Activated T-helper 2 cell treated with anti-CD3 and anti-CD28 coated beads, Interferon-gamma antibody, Interleukin-2, Interleukin-4, amounts not matched to agents 10 μg/mL and 5 μg/mL and 100 μg/mL, durations not matched to agents 14 hours and 24 hours and 36 hours (primary cell): ENCODE measurements at regions not wholly inside any gene's neighbourhood (a gene's known extent, or its start where the extent isn't known, plus 50 kb on each side); places are given as distances from the start of the nearest gene placed in this dataset.
"Not testable (repeated sequence)": the region's sequence is repeated elsewhere in the genome, so short reads cannot be mapped to it uniquely, and the experiment has no call there.

Experiments used
- DNase-seq: peaks from one replicate; pipeline ENCODE4 v3.0.0; 2021; ENCODE audit warnings: low spot score
- H3K27ac Mint-ChIP-seq: one replicate; pipeline ENCODE4 v1.8.0; 2021; ENCODE audit warnings: mixed read lengths
- H3K27me3 Mint-ChIP-seq: one replicate; pipeline ENCODE4 v1.8.0; 2021; ENCODE audit warnings: low read depth, mixed read lengths
- H3K36me3 Mint-ChIP-seq: one replicate; pipeline ENCODE4 v1.8.0; 2021; ENCODE audit warnings: low read depth, mixed read lengths
- H3K4me1 Mint-ChIP-seq: one replicate; pipeline ENCODE4 v1.8.0; 2021; ENCODE audit warnings: low read depth, mixed read lengths
- H3K4me3 Mint-ChIP-seq: one replicate; pipeline ENCODE4 v1.8.0; 2021; ENCODE audit warnings: low read depth, mild to moderate bottlenecking, moderate library complexity, mixed read lengths
- H3K9me3 Mint-ChIP-seq: one replicate; pipeline ENCODE4 v1.8.0; 2021; ENCODE audit warnings: mixed read lengths
- intact Hi-C: fragments of 100-400 bp; cut with micrococcal nuclease; formaldehyde crosslinking; loops from one replicate; pipeline ENCODE4 v1.15.1; 2023

DNA sequence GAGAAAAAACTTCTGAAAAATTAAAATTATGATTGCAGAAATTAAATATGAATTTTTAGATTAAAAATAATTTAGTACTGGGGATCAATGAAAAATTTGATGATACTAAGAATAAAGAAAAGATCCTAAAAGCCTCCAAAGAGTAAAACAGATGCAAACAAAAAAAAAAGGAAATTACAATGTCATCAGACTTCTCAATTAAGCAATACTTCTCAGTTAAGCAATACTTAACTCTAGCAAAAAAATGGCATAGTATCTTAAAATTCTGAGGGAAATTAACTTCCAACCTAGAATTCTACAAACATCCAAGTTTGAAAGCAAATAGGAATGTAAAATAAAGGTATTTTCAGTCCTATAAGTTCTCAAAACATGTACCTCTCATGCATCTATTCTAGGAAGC lies 141.2 kb upstream of the INTU start:
- Mint-ChIP-seq H3K36me3 (no peaks in the 10 kb centered on the region), H3K27ac (no peak overlapping the region), H3K9me3 (no peaks in the 10 kb centered on the region), H3K27me3 (no peaks in the 10 kb centered on the region), H3K4me1 (no peaks in the 10 kb centered on the region), H3K4me3 (no peak overlapping the region)
- no peak for DNase-seq
- intact Hi-C loops: no loop called here

DNA sequence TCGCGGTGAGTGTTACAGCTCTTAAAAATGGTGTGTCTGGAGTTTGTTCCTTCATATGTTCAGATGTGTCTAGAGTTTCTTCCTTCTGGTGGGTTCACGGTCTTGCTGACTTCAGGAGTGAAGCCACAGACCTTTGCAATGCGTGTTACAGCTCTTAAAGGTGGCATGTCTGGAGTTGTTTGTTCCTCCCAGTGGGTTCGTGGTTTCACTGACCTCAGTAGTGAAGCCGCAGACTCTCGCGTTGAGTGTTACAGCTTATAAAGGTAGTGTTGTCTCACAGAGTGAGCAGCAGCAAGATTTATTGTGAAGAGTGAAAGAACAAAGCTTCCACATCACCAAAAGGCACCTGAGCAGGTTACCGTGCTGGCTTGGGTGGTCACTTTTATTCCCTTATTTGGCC lies 135.9 kb upstream of the INTU start:
- H3K4me1 Mint-ChIP-seq, H3K4me3 Mint-ChIP-seq, intact Hi-C loops, H3K27ac Mint-ChIP-seq, H3K36me3 Mint-ChIP-seq, H3K9me3 Mint-ChIP-seq, H3K27me3 Mint-ChIP-seq, DNase-seq: not testable (repeated sequence)

DNA sequence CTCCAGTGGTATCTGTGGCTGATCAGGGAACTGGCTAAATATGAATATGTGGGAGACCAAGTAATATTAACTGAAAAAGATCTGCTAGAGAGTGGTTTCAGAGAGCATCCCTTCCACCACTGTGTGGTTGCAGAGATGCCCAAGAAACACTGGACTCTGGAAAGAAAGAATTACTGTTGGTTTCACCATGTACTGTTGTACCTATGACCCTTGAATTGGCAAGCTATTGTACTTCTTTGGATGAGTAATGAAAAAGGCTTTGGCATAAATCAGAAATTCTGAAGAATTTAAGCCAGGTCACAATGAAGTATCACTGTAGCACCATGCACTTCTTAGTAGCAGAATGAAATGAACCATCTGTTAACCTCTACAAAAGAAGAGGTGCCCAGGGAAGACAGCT lies 134.4 kb upstream of the INTU start:
- DNase-seq: no peak
- Mint-ChIP-seq H3K27me3 (no peaks in the 10 kb centered on the region), H3K9me3 (no peaks in the 10 kb centered on the region), H3K36me3 (no peaks in the 10 kb centered on the region), H3K27ac (no peak overlapping the region), H3K4me3 (no peak overlapping the region), H3K4me1 (no peaks in the 10 kb centered on the region)
- intact Hi-C loops: no loop called here

DNA sequence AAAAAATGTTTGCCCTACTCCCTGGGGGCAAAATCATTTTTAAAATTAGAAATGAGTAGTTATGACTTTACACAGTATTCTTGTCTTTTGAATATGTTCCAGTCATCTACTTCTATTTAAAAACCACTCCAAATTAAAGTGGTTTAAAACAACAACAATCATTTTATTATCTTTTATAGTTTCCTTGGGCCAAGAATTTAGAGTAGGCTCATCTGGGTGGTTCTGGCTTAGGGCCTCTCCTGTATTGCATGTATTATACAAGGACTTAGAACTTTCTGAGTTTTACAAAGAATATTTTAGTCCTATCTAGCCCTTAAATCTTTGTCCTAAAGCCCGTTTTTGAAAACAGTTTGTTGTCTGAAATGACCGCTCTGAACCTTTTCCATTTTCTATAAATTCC lies 132.5 kb upstream of the INTU start:
- H3K4me1 Mint-ChIP-seq: no peaks in the 10 kb centered on the region
- H3K4me3 Mint-ChIP-seq: no peak overlapping the region
- H3K36me3 Mint-ChIP-seq: no peaks in the 10 kb centered on the region
- intact Hi-C loops: no loop called here
- no peaks in the 10 kb centered on the region for H3K9me3 Mint-ChIP-seq
- H3K27me3 Mint-ChIP-seq: no peaks in the 10 kb centered on the region
- no peak for DNase-seq
- H3K27ac Mint-ChIP-seq: no peak overlapping the region

DNA sequence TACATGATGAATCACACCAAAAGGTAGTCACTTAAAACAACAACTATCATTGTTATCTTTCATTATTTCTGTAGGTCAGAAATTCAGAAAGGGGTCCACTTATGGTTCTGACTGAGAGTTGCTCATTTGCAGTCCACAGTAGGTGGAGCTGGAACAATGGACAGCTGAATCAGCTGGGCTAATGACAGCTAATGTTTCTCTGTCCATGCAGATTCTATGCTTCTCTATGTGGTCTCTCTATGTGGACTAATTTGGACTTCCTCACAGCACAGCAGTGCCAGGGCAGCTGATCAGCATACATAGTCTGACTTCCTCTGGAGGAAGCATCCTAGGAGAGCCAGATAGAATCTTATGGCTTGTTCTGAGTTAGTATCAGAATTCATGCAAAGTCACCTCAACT lies 131.7 kb upstream of the INTU start:
- H3K27ac Mint-ChIP-seq: no peak overlapping the region
- H3K9me3 Mint-ChIP-seq: no peaks in the 10 kb centered on the region
- H3K27me3 Mint-ChIP-seq: no peaks in the 10 kb centered on the region
- H3K36me3 Mint-ChIP-seq: no peaks in the 10 kb centered on the region
- intact Hi-C loops: no loop called here
- H3K4me1 Mint-ChIP-seq: no peaks in the 10 kb centered on the region
- H3K4me3 Mint-ChIP-seq: no peak overlapping the region
- DNase-seq: no peak

DNA sequence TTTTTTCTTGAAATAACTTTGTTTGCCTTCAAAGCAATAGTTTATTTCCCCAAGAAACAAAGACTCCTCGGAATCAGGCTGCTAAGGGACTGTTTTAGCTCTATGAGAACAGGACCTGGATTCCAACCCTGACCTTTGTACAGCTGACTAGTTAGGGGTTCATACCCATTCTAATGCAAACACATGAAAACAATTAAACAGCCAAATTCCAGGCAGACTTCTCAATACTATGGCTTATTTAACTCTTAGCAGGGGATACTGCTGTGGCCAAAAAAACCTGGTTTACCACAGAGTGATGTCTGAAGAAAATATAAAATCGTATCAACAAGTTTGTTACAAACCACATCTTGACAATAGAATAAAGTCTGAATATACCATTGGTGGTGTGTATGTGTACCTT lies 129.6 kb upstream of the INTU start:
- Mint-ChIP-seq H3K36me3 (no peaks in the 10 kb centered on the region), H3K27ac (no peak overlapping the region), H3K9me3 (no peaks in the 10 kb centered on the region), H3K27me3 (no peaks in the 10 kb centered on the region), H3K4me1 (no peaks in the 10 kb centered on the region), H3K4me3 (no peak overlapping the region)
- intact Hi-C loops: no loop called here
- DNase-seq: no peak

DNA sequence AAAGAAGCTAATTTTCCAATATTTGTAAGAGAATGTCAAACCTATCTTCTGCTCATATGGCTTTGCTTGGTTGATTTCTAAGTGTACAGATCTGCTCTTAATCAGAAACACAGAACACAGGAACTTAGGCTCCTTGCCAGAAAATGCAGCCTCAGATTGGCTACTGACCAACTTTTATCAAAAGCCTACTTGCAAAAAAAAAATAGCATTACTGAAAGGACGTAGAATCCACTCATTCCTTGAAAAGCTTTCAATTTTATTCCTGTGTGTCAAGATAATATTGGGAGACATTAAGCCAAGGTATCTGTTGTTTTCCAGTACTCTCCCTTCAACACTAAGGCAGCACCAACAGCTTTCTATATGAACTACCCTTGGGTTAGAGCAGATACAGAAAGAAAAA lies 127.6 kb upstream of the INTU start:
- no peaks in the 10 kb centered on the region for H3K27me3 Mint-ChIP-seq
- intact Hi-C loops: no loop called here
- H3K4me1 Mint-ChIP-seq: no peaks in the 10 kb centered on the region
- DNase-seq: no peak
- no peak overlapping the region for H3K4me3 Mint-ChIP-seq
- H3K36me3 Mint-ChIP-seq: no peaks in the 10 kb centered on the region
- no peak overlapping the region for H3K27ac Mint-ChIP-seq
- no peaks in the 10 kb centered on the region for H3K9me3 Mint-ChIP-seq

DNA sequence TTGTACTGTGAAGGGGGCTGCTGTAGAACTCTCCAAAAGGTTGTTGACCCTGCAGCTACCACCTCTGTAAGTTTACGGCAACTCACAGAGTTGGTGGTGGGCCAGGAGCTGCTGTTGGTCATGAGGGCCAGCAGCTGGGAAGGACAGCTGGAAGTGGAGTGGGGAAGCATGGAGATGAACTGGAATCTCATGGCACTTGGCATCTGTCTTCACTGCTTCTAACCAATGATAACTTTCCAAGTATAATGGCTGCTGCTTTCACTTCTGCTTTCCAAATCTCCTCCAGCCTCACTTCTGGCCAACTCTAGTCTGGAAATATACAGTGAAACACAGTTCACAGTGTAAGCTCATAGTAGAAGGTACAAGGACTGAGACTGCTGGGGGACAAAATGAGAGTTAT lies 126.5 kb upstream of the INTU start:
- H3K9me3 Mint-ChIP-seq: no peaks in the 10 kb centered on the region
- DNase-seq: no peak

DNA sequence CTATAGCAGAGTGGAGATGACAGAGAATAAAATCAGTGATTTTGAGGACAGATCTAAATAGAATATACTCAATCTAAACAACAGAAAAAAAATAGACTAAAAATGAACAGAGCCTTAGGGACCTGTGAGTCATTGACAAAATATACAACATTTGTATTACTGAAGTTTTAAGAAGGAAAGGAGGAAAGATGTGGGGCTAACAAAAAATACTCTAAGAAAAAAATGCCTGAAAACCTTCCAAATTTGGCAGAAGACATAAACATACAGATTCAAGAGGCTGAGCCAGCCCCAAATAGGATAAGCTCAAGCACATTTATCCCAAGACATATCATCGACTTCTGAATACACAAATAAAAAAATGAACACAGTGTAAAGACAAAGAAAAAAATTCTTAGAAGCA lies 123.6 kb upstream of the INTU start:
- no peaks in the 10 kb centered on the region for H3K4me1 Mint-ChIP-seq
- no peaks in the 10 kb centered on the region for H3K36me3 Mint-ChIP-seq
- no peak overlapping the region for H3K4me3 Mint-ChIP-seq
- no peaks in the 10 kb centered on the region for H3K9me3 Mint-ChIP-seq
- intact Hi-C loops: no loop called here
- no peaks in the 10 kb centered on the region for H3K27me3 Mint-ChIP-seq
- no peak for DNase-seq
- no peak overlapping the region for H3K27ac Mint-ChIP-seq

More for the DNA sequence above, 126.5 kb upstream of the INTU start:
- no peaks in the 10 kb centered on the region for H3K27me3 Mint-ChIP-seq
- intact Hi-C loops: no loop called here
- H3K36me3 Mint-ChIP-seq: no peaks in the 10 kb centered on the region
- H3K4me3 Mint-ChIP-seq: no peak overlapping the region
- no peak overlapping the region for H3K27ac Mint-ChIP-seq
- H3K4me1 Mint-ChIP-seq: no peaks in the 10 kb centered on the region

DNA sequence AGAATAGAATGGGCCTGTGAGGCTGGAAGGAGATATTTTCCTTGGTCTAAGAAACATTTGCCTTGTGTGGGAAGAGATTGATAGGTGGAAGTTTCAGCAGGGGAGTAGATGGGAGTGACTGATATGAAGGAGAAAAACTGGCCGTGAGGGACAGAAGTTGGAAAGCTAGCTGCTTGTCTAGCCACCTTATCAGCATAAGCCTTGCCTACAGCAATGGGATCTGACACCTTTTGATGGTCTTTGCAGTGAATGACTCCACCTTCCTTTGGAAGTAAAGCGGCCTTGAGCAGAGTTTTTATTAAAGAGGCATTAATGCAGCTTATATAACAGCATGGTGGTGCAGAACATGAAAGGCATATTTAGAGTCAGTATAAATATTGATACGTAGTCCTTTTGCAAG lies 120.1 kb upstream of the INTU start:
- H3K27ac Mint-ChIP-seq, H3K9me3 Mint-ChIP-seq, H3K27me3 Mint-ChIP-seq, H3K36me3 Mint-ChIP-seq, DNase-seq, H3K4me3 Mint-ChIP-seq, H3K4me1 Mint-ChIP-seq, intact Hi-C loops: not testable (repeated sequence)

DNA sequence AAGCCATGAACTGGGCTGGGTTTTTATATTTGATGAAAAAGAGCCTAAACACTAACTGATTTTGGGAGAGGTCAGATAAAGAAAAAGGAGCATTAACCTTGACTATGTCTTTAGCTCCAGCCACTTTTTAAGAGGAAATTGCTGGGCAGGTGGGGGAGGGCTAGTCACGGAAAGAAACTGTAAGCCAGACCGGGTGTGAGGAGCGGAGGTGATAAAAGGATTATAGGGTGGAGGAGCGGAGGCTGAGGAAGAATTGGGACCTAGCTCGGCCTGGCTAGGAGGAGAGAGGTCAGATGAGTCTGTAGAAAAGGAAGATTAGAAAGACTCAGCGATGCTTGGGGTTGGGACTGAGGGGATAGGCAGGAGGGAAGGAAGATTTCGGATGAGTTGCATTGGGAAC lies 117.5 kb upstream of the INTU start:
- H3K9me3 Mint-ChIP-seq, H3K36me3 Mint-ChIP-seq, intact Hi-C loops, H3K4me1 Mint-ChIP-seq, H3K27me3 Mint-ChIP-seq, H3K4me3 Mint-ChIP-seq, DNase-seq, H3K27ac Mint-ChIP-seq: not testable (repeated sequence)

DNA sequence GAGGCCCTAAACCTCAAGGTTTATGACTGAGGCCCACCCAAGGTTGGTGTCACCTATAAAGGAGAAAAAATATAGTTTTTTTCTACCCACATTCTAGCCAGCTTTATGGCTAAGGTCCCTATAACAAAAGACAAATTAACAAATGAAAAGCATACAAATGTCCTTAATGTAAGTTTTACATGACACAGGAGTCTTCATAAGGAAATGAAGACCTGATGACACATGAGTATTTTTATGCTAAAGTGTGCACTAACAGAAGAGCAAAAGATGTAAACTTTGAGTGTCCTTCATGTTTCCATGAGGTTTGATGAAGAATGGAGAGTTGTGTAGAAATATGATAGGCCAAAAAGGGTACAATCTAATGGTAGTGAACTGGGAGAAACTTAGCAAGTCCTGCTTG lies 114.7 kb upstream of the INTU start:
- no peaks in the 10 kb centered on the region for H3K27me3 Mint-ChIP-seq
- H3K4me1 Mint-ChIP-seq: no peaks in the 10 kb centered on the region
- DNase-seq: no peak
- intact Hi-C loops: no loop called here
- H3K4me3 Mint-ChIP-seq: no peak overlapping the region
- no peaks in the 10 kb centered on the region for H3K36me3 Mint-ChIP-seq
- no peak overlapping the region for H3K27ac Mint-ChIP-seq
- no peaks in the 10 kb centered on the region for H3K9me3 Mint-ChIP-seq

DNA sequence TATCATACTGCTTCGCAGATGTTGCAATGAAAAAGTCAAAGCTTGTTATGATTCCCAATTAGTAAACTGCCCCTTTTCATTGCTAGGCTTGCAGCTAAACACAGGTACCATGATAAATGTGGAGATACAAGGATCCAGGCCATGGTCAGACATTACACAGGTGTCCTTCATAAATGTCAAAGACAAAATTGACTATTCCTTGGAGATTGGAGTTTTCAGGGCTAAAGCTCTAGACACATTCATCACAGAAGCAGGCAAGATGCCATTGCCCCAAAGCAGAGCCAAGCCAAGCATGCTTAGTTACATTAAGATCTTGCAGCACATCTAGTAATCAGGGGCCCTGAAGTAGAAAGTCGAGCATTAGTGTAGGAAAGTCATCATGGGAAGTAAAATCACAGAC lies 111.3 kb upstream of the INTU start:
- no peaks in the 10 kb centered on the region for H3K36me3 Mint-ChIP-seq
- no peak overlapping the region for H3K27ac Mint-ChIP-seq
- H3K4me1 Mint-ChIP-seq: no peaks in the 10 kb centered on the region
- H3K9me3 Mint-ChIP-seq: no peaks in the 10 kb centered on the region
- DNase-seq: no peak
- H3K4me3 Mint-ChIP-seq: no peak overlapping the region
- intact Hi-C loops: no loop called here
- no peaks in the 10 kb centered on the region for H3K27me3 Mint-ChIP-seq

DNA sequence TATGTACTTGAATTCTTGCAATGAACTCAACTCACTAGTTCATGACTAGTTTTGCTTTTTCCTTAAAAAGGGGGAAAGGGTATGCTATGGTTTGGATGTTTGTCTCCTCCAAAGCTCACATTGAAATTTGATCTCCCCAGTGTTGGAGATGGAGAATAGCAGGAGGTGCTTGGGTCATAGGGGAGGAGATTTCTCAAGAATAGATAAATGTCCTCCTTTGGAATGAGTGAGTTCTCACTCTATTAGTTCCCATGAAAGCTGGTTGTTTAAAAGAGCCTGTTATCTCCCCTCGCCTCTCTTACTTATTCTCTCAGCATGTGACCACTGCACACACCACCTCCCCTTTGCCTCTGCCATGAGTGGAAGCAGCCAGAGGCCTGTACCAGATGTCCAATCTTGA lies 109.4 kb upstream of the INTU start:
- Mint-ChIP-seq H3K27me3 (no peaks in the 10 kb centered on the region), H3K27ac (no peak overlapping the region), H3K4me3 (no peak overlapping the region), H3K4me1 (no peaks in the 10 kb centered on the region), H3K36me3 (no peaks in the 10 kb centered on the region), H3K9me3 (no peaks in the 10 kb centered on the region)
- no peak for DNase-seq
- intact Hi-C loops: no loop called here
